Loucy (cell line): ENCODE measurements at regions not wholly inside any gene's neighbourhood (a gene's known extent, or its start where the extent isn't known, plus 50 kb on each side); places are given as distances from the start of the nearest gene placed in this dataset.

Experiments
- H2AFZ ChIP-seq: fragments of 200-600 bp; sonication (generic); 2 replicates; pipeline ENCODE4 v1.6.0; 2016; ENCODE audit warnings: antibody characterized with exemption, mild to moderate bottlenecking, low read length, moderate library complexity
- H3F3A ChIP-seq: fragments of 200-600 bp; 2 replicates; pipeline ENCODE4 v1.6.0; 2016; ENCODE audit warnings: antibody characterized with exemption, low read depth, mild to moderate bottlenecking
- H3K27me3 ChIP-seq: fragments of 200-600 bp; sonication (generic); 2 replicates; pipeline ENCODE4 v1.6.1; 2014; ENCODE audit warnings: low read length, mild to moderate bottlenecking; ENCODE audit not compliant: insufficient read depth, poor library complexity, severe bottlenecking
- H3K36me3 ChIP-seq: fragments of 200-600 bp; sonication (generic); 2 replicates; pipeline ENCODE4 v1.6.1; 2016; ENCODE audit warnings: low read length; ENCODE audit not compliant: insufficient read depth
- H3K4me1 ChIP-seq: fragments of 200-600 bp; sonication (generic); 2 replicates; pipeline ENCODE4 v1.5.1; 2014; ENCODE audit warnings: low read length, mild to moderate bottlenecking; ENCODE audit not compliant: insufficient read depth, poor library complexity, severe bottlenecking
- H3K4me2 ChIP-seq: fragments of 200-600 bp; sonication (generic); 2 replicates; pipeline ENCODE4 v1.6.0; 2014; ENCODE audit warnings: antibody characterized with exemption, low read length, low read depth, mild to moderate bottlenecking; ENCODE audit not compliant: poor library complexity, severe bottlenecking
- H3K4me3 ChIP-seq: fragments of 200-600 bp; sonication (generic); 2 replicates; pipeline ENCODE4 v1.5.1; 2014; ENCODE audit warnings: low read length, mild to moderate bottlenecking, mixed read lengths; ENCODE audit not compliant: poor library complexity, severe bottlenecking
- H3K79me2 ChIP-seq: fragments of 200-600 bp; sonication (generic); 2 replicates; pipeline ENCODE4 v1.6.1; 2014; ENCODE audit warnings: low read length; ENCODE audit not compliant: insufficient read depth
- H3K9ac ChIP-seq: fragments of 200-600 bp; sonication (generic); 2 replicates; pipeline ENCODE4 v1.6.0; 2014; ENCODE audit warnings: mild to moderate bottlenecking, low read depth, low read length, moderate library complexity; ENCODE audit not compliant: poor library complexity, severe bottlenecking
- H3K9me2 ChIP-seq: fragments of 200-600 bp; sonication (generic); replicated peaks from 2 replicates; pipeline ENCODE4 v1.6.1; 2016; ENCODE audit warnings: low read depth, low read length, mixed read lengths
- H3K9me3 ChIP-seq: fragments of 200-600 bp; sonication (generic); 2 replicates; pipeline ENCODE4 v1.6.1; 2014; ENCODE audit warnings: mild to moderate bottlenecking, antibody characterized with exemption, low read length, low read depth; ENCODE audit not compliant: insufficient read depth
- H4K20me1 ChIP-seq: fragments of 200-600 bp; sonication (generic); 2 replicates; pipeline ENCODE4 v1.6.0; 2014; ENCODE audit warnings: antibody characterized with exemption, low read length, mild to moderate bottlenecking; ENCODE audit not compliant: insufficient read depth, poor library complexity, severe bottlenecking
- CTCF ChIP-seq: fragments of 200-600 bp; sonication (generic); conservative IDR thresholded peaks from 2 replicates; pipeline ENCODE4 v1.5.1; 2014; ENCODE audit warnings: mild to moderate bottlenecking, antibody characterized with exemption, low read length
- EZH2phosphoT487 ChIP-seq: fragments of 200-600 bp; IDR thresholded peaks from 2 replicates; pipeline ENCODE4 v1.6.1; 2018; ENCODE audit warnings: antibody characterized with exemption, mild to moderate bottlenecking, moderate library complexity, borderline replicate concordance

- no peak for TF ChIP-seq EZH2phosphoT487
- TF ChIP-seq CTCF: no peak
- Histone ChIP-seq H3K9me2 (no peaks in the 10 kb centered on the region), H3K36me3 (no peaks in the 10 kb centered on the region), H3K27me3 (no peaks in the 10 kb centered on the region), H3F3A (peaks cover 5% of the 10 kb centered on the region), H4K20me1 (no peaks in the 10 kb centered on the region), H3K4me2 (peak overlapping the region; percentile 75), H2AFZ (peak overlapping the region; percentile 45), H3K9ac (peak overlapping the region; percentile 47), H3K4me1 (peaks cover 47% of the 10 kb centered on the region), H3K9me3 (no peaks in the 10 kb centered on the region), H3K79me2 (no peaks in the 10 kb centered on the region), H3K4me3 (peak overlapping the region; percentile 61)
These were observed 222.6 kb downstream of the BCAS1 start for GRCh38 chr20:53847837-53848170.

GRCh38 chr20:53847139-53847836 lies 223.1 kb downstream of the BCAS1 start:
- Histone ChIP-seq H3K36me3 (no peaks in the 10 kb centered on the region), H3K4me1 (peaks cover 52% of the 10 kb centered on the region), H3K9me3 (no peaks in the 10 kb centered on the region), H3K4me3 (peak overlapping the region; percentile 61), H3K9ac (peak overlapping the region; percentile 47), H4K20me1 (no peaks in the 10 kb centered on the region), H2AFZ (peak overlapping the region; percentile 45), H3K9me2 (no peaks in the 10 kb centered on the region), H3K79me2 (no peaks in the 10 kb centered on the region), H3F3A (peaks cover 5% of the 10 kb centered on the region), H3K27me3 (no peaks in the 10 kb centered on the region), H3K4me2 (peak overlapping the region; percentile 75)
- no peak for TF ChIP-seq CTCF
- TF ChIP-seq EZH2phosphoT487: no peak

- H3K9me3 ChIP-seq: no peaks in the 10 kb centered on the region
- H3K9ac ChIP-seq: no peak overlapping the region
- H4K20me1 ChIP-seq: no peaks in the 10 kb centered on the region
- peak overlapping the region; percentile 61 for H3K4me3 ChIP-seq
- H3K79me2 ChIP-seq: no peaks in the 10 kb centered on the region
- no peaks in the 10 kb centered on the region for H3K27me3 ChIP-seq
- H3K36me3 ChIP-seq: no peaks in the 10 kb centered on the region
- peak overlapping the region; percentile 45 for H2AFZ ChIP-seq
- TF ChIP-seq EZH2phosphoT487: no peak
- no peak for TF ChIP-seq CTCF
- no peaks in the 10 kb centered on the region for H3K9me2 ChIP-seq
- peaks cover 51% of the 10 kb centered on the region for H3K4me1 ChIP-seq
- H3K4me2 ChIP-seq: peak overlapping the region; percentile 75
- H3F3A ChIP-seq: peaks cover 8% of the 10 kb centered on the region
These were observed 223.8 kb downstream of the BCAS1 start for GRCh38 chr20:53846640-53847039.
